Stimulated activated CD4-positive, alpha-beta T cell treated with anti-CD3 and anti-CD28 coated beads, Interleukin-1b, Interleukin-23, amount 100 ng/mL, for 4 hours (primary cell): ENCODE measurements at regions not wholly inside any gene's neighbourhood (a gene's known extent, or its start where the extent isn't known, plus 50 kb on each side); places are given as distances from the start of the nearest gene placed in this dataset.

Experiments
- DNase-seq, 2 donors: peaks; one replicate each; pipeline ENCODE4 v3.0.0-alpha.2; 2020; ENCODE audit warnings: low read depth in 2 of 2

- no peak for DNase-seq
Observed at GRCh38 chr9:87818308-87818707, 64.4 kb upstream of the SPATA31E1 start.

GRCh38 chr9:87824216-87824875 lies 58.3 kb upstream of the SPATA31E1 start:
- no peak for DNase-seq

GRCh38 chr9:87824886-87825285 lies 57.8 kb upstream of the SPATA31E1 start:
- DNase-seq, result no peak

GRCh38 chr9:87826331-87826730 lies 56.3 kb upstream of the SPATA31E1 start:
- no peak for DNase-seq

- no peak for DNase-seq
Observed at GRCh38 chr9:87827341-87827740, 55.3 kb upstream of the SPATA31E1 start.

- no peak for DNase-seq
Observed at GRCh38 chr9:87829756-87830155, 52.9 kb upstream of the SPATA31E1 start.

GRCh38 chr9:87830446-87830845 lies 52.2 kb upstream of the SPATA31E1 start:
- no peak for DNase-seq

GRCh38 chr9:87831159-87831558 lies 51.5 kb upstream of the SPATA31E1 start:
- DNase-seq, result no peak
